Keratinocyte (primary cell): ENCODE measurements at regions not wholly inside any gene's neighbourhood (a gene's known extent, or its start where the extent isn't known, plus 50 kb on each side); places are given as distances from the start of the nearest gene placed in this dataset.

Experiments used
- DNase-seq: peaks from one replicate; pipeline ENCODE4 v3.0.0-alpha.2; 2011; ENCODE audit warnings: low read depth, missing footprints, low spot score
- FAIRE-seq: peaks from 2 replicates; lab custom pipeline; 2011; peaks lifted over from hg19 to GRCh38; lab: Jason Lieb, UNC
- H2AFZ ChIP-seq: 2 replicates; pipeline ENCODE4 v1.6.0; 2012; ENCODE audit warnings: low read length, control low read depth, inconsistent platforms; ENCODE audit not compliant: control insufficient read depth
- H3K27ac ChIP-seq: 2 replicates; pipeline ENCODE4 v1.5.1; 2011; ENCODE audit warnings: low read length; ENCODE audit not compliant: control insufficient read depth, insufficient read depth
- H3K27me3 ChIP-seq: 3 replicates; pipeline ENCODE4 v1.6.0; 2011; ENCODE audit warnings: low read length; ENCODE audit not compliant: control insufficient read depth, insufficient read depth; ENCODE audit errors: extremely low read depth
- H3K36me3 ChIP-seq, 2 experiments: 2 replicates in 1 of 2; 3 replicates in 1 of 2; pipeline ENCODE4 v1.5.1; 2011; ENCODE audit warnings: low read length in 2 of 2, mild to moderate bottlenecking in 1 of 2; ENCODE audit not compliant: control insufficient read depth in 2 of 2, insufficient read depth in 2 of 2; ENCODE audit errors: extremely low read depth in 1 of 2
- H3K4me1 ChIP-seq: 3 replicates; pipeline ENCODE4 v1.5.1; 2011; ENCODE audit warnings: low read length; ENCODE audit not compliant: control insufficient read depth, insufficient read depth; ENCODE audit errors: extremely low read depth
- H3K4me2 ChIP-seq: 3 replicates; pipeline ENCODE4 v1.6.0; 2011; ENCODE audit warnings: low read depth, low read length; ENCODE audit not compliant: control insufficient read depth, insufficient read depth; ENCODE audit errors: extremely low read depth
- H3K4me3 ChIP-seq, 3 experiments: fragments of 200-600 bp in 1 of 3; sonication (generic) in 1 of 3; 2 replicates in 2 of 3; 3 replicates in 1 of 3; pipeline ENCODE4 v1.5.1; 2011 to 2016; ENCODE audit warnings: low read length in 3 of 3, mild to moderate bottlenecking in 3 of 3, control low read depth in 2 of 3, inconsistent platforms in 1 of 3, low read depth in 1 of 3, mixed read lengths in 1 of 3, mixed run types in 1 of 3, moderate library complexity in 1 of 3; ENCODE audit not compliant: control insufficient read depth in 2 of 3, insufficient read depth in 2 of 3; ENCODE audit errors: extremely low read depth in 1 of 3
- H3K79me2 ChIP-seq: 2 replicates; pipeline ENCODE4 v1.6.0; 2012; ENCODE audit warnings: low read length; ENCODE audit not compliant: control insufficient read depth, insufficient read depth
- H3K9ac ChIP-seq: 3 replicates; pipeline ENCODE4 v1.6.0; 2011; ENCODE audit warnings: low read length; ENCODE audit not compliant: control insufficient read depth, insufficient read depth; ENCODE audit errors: extremely low read depth
- H3K9me1 ChIP-seq: 3 replicates; pipeline ENCODE4 v1.6.0; 2011; ENCODE audit warnings: low read length; ENCODE audit not compliant: control insufficient read depth, insufficient read depth; ENCODE audit errors: extremely low read depth
- H3K9me3 ChIP-seq: 2 replicates; pipeline ENCODE4 v1.5.1; 2012; ENCODE audit warnings: low read depth, low read length; ENCODE audit not compliant: control insufficient read depth
- H4K20me1 ChIP-seq: 3 replicates; pipeline ENCODE4 v1.6.0; 2011; ENCODE audit warnings: low read length; ENCODE audit not compliant: control insufficient read depth, insufficient read depth; ENCODE audit errors: extremely low read depth
- CTCF ChIP-seq, 3 experiments: IDR thresholded peaks in 1 of 3; conservative IDR thresholded peaks in 1 of 3; optimal IDR thresholded peaks in 1 of 3; 2 replicates in 2 of 3; 3 replicates in 1 of 3; pipeline versions ENCODE3 to v1.5.1; 2011; ENCODE audit warnings: low read length in 3 of 3, mild to moderate bottlenecking in 3 of 3, moderate library complexity in 2 of 3, control low read depth in 1 of 3, inconsistent platforms in 1 of 3; ENCODE audit not compliant: insufficient read depth in 2 of 3; ENCODE audit errors: extremely low read depth in 1 of 3
- EZH2 ChIP-seq: IDR thresholded peaks from one replicate; pipeline ENCODE4 v1.6.1; 2012; ENCODE audit warnings: inconsistent platforms, mild to moderate bottlenecking, low read length, moderate library complexity
- dilution Hi-C: fragments of 300-500 bp; cut with MboI; formaldehyde crosslinking; loops from one replicate; pipeline ENCODE4 v1.7.0; 2020; ENCODE audit warnings: low sequenced_read_pairs; ENCODE audit not compliant: extremely low pct_ligation_motif_present

- H3K9me3 ChIP-seq = no peaks in the 10 kb centered on the region
- dilution Hi-C loops = loop anchor here (10.0 kb wide), 1 partner anchor 45 kb away; no protein-coding TSS in a partner anchor
- no peaks in the 10 kb centered on the region for H3K4me1 ChIP-seq
- no peaks in the 10 kb centered on the region for H4K20me1 ChIP-seq
- no peaks in the 10 kb centered on the region for H3K27me3 ChIP-seq
- no peak overlapping the region for H3K4me3 ChIP-seq
- H3K27ac ChIP-seq = no peak overlapping the region
- H3K79me2 ChIP-seq = no peaks in the 10 kb centered on the region
- H3K36me3 ChIP-seq = no peaks in the 10 kb centered on the region
- no peak overlapping the region for H2AFZ ChIP-seq
- FAIRE-seq (no peak), DNase-seq (no peak)
- no peaks in the 10 kb centered on the region for H3K9me1 ChIP-seq
- H3K4me2 ChIP-seq = no peak overlapping the region
- H3K9ac ChIP-seq = no peak overlapping the region
- TF ChIP-seq EZH2 (no peak), CTCF (optimal IDR thresholded peaks at IDR 0.05 in 1 of 3, IDR thresholded peaks at IDR 0.05 in 1 of 3, conservative IDR thresholded peaks at IDR 0.05 in 1 of 3; ENCODE audit: extremely low read depth in 1 of 3, insufficient read depth in 2 of 3, low read length in 3 of 3) (no peak)
These were observed 248.7 kb upstream of the ATP5MC3 start for GRCh38 chr2:175430236-175430635.

GRCh38 chr2:175418224-175418835 lies 236.8 kb upstream of the ATP5MC3 start:
- FAIRE-seq (no peak), DNase-seq (no peak)
- H3K4me1 ChIP-seq = no peaks in the 10 kb centered on the region
- H3K4me2 ChIP-seq = no peak overlapping the region
- H4K20me1 ChIP-seq = no peaks in the 10 kb centered on the region
- no peaks in the 10 kb centered on the region for H3K9me1 ChIP-seq
- H3K79me2 ChIP-seq = no peaks in the 10 kb centered on the region
- H2AFZ ChIP-seq = no peak overlapping the region
- H3K27ac ChIP-seq = no peak overlapping the region
- no peak overlapping the region for H3K4me3 ChIP-seq
- H3K27me3 ChIP-seq = no peaks in the 10 kb centered on the region
- H3K36me3 ChIP-seq = no peaks in the 10 kb centered on the region
- H3K9ac ChIP-seq = no peak overlapping the region
- dilution Hi-C loops = no loop called here
- TF ChIP-seq CTCF (optimal IDR thresholded peaks at IDR 0.05 in 1 of 3, IDR thresholded peaks at IDR 0.05 in 1 of 3, conservative IDR thresholded peaks at IDR 0.05 in 1 of 3; ENCODE audit: extremely low read depth in 1 of 3, insufficient read depth in 2 of 3, low read length in 3 of 3) (no peak), EZH2 (no peak)
- H3K9me3 ChIP-seq = no peaks in the 10 kb centered on the region
